GM08714 (cell line): ENCODE measurements at regions not wholly inside any gene's neighbourhood (a gene's known extent, or its start where the extent isn't known, plus 50 kb on each side); places are given as distances from the start of the nearest gene placed in this dataset.

Experiments
- H3K4me3 ChIP-seq: fragments of 200-500 bp; sonication (Bioruptor generic); 2 replicates; pipeline ENCODE4 v1.5.1; 2014; ENCODE audit warnings: mild to moderate bottlenecking, low read length, inconsistent platforms
- ZNF274 ChIP-seq: IDR thresholded peaks from 2 replicates; pipeline ENCODE4 v1.6.1; 2012; ENCODE audit warnings: mild to moderate bottlenecking, low read depth, low read length

DNA sequence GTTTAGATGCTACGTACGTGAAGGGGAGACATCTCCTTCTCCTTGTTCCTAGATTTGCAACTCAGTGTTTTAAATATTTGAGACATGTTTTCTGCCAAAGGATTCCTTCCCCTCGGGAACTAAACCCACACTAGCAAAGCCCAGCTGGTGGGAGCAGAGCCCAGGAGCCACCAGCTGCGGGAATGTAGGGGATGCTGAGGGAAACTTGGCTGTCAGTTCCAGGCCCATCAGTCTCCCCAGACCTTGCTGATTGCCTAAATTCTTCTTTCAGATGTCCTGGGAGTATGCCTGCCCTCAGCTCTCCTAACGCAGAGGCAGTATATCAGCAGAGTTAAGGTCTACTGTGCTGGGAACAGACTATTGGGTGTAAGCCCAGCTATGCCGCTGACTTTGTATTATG, 630.0 kb upstream of the TENM3 start:
- no peak overlapping the region for H3K4me3 ChIP-seq
- TF ChIP-seq ZNF274, result no peak

DNA sequence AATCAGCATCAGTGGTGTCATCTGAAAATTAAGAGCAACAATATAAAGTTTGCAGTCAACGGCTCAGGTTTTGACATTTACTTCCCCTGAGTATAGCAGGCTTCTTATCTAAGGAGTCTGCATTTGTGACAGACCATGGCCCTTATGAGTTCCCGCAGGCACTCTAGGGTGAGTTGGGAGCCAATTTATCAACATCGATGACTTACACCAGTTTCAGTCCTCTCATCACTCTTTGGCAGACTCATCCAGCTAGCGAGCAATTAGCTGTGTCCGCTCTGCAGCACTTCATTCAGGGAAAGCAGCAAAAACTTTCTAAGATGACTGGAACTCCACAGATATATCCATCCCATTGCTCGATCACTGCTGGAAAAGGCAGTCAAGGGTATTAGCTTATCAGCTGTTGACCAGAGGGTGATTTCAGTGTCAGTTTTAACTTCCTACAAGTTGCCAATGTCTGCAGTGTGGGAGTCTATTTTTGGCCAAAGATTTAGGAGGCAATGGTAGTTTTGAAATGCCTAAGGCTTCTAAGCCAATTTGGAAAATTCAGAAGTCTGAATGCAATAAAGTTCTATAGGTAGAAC, 625.1 kb upstream of the TENM3 start:
- no peak overlapping the region for H3K4me3 ChIP-seq
- no peak for TF ChIP-seq ZNF274

DNA sequence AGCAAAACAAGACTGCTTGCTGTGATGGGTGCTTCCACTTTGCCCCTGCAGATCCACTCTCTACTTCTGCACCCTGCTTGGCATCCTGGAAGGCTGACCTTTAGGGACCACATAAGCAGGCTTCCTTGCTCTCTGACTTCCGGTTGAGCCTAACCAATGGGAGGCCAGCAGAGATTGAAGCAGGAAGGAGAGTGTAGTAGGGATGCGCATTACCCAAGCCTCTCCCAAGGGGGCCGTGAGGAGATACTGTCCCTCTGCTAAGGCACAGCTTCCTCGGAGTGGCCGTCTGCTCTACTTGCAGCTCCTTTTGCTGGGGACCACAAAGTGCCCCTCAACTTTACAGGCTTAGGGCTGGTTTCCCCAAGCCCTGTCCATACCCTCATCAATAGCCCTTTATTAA, 624.3 kb upstream of the TENM3 start:
- TF ChIP-seq ZNF274, result no peak
- no peak overlapping the region for H3K4me3 ChIP-seq

DNA sequence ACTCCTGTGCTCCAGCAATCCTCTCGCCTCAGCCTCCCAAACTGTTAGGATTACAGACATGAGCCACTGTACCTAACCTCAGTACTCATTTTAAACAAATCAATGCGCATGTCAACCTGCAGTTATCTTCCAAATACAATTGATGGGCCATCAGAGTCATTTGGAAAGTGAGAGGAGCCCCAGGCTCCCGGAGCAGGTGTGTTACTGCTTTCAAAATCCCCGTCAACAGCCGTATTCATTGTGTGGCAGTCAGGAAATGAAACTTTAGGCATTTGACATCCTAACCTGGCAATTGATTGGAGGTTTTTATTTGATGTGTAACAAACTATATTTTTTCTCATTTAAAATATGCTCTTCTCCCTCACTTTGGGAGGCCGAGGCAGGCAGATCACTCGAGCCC, 623.6 kb upstream of the TENM3 start:
- H3K4me3 ChIP-seq, result no peak overlapping the region
- TF ChIP-seq ZNF274, result no peak

DNA sequence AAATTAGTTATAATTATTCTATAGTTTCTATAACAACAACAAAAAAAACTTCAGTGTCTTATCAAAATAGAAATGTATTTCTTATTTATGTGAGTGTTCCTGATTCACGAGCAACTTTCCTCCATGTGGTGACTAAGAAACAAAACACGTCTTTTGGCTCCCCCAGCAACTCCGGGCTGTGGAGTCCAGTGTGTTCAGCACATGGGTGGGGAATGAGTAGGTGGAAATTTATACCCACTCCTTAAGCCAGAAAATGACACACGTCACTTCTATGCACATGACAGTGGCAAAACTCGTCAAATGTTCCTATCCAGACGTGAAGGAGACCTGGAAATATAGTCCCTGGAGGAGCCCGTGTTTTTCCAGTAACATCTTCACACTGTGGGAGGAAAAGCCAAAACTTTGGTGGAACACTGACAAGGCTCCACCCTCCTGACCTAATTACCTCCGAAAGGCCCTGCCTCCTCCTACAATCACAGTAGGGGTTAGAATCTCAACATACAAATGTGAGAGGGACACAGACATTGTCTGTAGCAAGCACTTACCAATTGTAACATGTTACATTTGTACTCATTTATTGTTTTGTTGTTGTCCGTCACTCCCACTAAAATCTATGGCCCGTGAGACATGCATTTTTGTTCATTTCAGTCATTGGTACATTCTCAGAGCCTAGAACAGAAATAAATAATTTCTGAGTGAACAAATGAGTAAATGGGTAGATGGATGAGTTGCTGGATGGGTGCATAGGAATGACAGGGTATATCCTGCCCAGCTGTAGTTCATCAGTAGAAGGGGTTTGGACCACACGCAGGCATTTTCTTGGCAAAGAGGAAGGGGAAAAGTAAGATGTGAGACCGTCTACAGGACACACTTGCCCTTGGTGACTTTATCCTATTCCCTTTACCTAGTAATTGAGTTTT, 605.8 kb upstream of the TENM3 start:
- TF ChIP-seq ZNF274, result no peak
- no peak overlapping the region for H3K4me3 ChIP-seq

DNA sequence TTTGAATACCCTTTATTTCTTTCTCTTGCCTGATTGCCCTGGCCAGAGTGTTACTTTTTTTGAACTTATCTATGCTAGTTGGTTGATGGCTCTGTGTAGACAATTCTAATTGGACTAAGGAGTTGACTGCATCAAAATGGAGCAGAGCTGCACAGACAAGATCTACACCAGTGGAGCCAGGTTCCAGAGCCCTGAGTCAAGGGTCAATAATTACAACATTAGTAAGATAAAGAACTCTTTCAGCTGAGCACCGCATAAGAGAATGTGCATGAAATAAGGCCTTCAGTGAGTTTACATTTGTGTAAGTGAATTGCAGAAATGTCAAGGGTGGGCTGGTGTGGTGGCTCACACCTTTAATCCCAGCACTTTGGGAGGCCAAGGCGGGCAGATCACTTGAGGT, 599.7 kb upstream of the TENM3 start:
- H3K4me3 ChIP-seq, result no peak overlapping the region
- no peak for TF ChIP-seq ZNF274

DNA sequence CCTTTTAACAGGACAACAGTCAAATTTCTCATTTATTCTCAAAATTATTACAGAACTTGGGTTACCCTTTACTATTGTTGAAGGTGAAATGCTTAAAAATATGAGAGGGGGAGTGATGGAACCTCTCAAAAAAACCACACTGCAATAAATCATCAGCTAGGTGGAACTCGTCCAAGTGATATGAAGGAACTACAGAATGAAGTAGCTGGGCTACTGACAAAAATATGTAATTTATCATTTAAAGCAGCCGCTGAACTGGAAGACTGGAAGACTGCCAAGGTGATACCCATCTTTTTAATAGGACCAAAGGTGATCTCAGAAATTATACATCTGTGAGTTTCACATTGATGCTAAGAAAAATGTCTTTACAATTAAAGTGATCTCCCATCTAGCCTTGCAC, 597.7 kb upstream of the TENM3 start:
- no peak for TF ChIP-seq ZNF274
- no peak overlapping the region for H3K4me3 ChIP-seq

DNA sequence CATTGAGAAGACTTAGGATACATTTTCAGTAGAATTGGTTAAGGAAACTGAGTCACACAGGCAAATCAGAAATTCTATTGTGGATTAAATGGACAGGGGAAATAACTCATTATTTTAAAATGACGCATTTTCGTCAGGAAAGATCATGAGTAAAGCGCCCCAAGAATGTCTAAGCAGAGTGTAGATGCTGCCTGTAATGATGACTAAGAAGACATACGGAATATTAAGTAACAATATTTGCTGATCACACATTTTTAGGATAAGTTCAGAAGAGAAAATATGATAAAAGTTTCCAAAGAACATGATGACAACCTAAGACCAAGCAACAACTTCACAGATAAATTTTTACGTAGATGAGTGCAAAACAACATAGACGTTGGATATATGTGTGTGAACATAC, 596.3 kb upstream of the TENM3 start:
- TF ChIP-seq ZNF274, result no peak
- no peak overlapping the region for H3K4me3 ChIP-seq

DNA sequence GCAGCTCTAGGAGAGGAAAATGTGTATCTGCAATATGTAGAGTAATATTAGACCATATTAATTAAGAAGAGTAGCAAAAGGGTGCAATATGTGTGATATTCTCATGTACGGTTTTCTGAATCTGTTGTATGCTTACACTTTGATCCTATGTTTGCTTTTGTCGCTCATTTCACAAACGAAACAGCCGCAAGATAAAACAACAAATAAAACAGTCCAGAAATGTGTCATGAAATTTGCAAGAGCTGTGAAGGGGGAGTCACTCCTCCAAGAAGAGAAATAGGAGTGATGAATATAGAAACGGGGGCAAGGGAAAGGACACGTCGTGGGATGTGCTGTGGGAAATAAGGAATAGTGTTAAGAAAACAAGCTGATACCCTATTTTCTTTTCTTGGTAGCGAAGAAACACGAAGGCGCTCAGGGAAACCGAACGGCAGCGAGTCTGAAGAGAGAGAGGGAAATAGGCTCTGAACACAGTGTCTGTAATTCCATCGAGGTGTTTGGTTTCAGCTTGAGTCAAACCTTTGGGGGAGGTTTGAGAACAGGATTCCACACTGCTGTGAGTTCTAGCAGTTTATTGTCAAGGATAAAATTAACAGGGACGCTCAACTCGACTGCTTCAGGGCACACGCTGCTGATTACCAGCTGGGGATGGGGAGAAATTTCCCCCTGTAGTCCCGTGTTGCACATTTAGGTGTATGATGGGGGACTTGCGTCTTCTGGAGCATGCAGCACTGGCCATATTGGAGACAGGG, 595.6 kb upstream of the TENM3 start:
- no peak overlapping the region for H3K4me3 ChIP-seq
- no peak for TF ChIP-seq ZNF274

DNA sequence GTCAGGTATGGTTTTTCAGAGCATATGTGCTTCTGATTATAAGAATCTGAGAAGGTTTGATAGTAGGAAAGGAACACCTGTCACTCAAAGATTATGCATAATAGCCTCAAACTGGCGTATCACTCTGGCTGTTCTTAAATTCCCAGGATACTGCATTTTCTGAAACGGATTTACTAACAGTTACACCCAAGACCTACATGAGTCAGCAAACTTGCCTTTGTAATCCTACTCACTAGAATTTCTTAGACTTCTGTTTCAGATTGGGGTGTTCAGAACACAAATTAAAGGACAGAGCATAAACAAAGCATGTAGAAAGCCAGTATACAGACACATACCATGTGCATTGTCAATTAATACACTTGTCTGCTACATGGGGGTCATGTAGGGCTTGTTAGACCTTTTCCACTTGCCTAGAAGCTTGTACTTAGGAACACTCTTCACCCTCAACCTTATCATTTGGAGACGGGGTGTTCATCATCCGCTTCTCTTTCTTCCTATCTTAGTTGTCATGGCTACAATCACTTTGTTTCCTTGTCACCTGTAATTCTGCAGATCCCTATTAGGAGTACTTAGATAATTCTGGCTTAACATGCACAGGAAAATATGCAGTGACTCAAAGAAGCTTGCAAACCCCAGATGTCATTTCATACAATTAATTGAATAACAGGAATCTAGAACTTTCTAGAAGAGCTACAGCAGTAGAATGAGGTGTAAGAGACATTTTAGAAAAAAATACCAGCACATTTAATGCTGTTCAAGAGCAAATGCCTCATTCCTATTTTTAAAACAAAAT, 593.0 kb upstream of the TENM3 start:
- TF ChIP-seq ZNF274, result no peak
- H3K4me3 ChIP-seq, result no peak overlapping the region

DNA sequence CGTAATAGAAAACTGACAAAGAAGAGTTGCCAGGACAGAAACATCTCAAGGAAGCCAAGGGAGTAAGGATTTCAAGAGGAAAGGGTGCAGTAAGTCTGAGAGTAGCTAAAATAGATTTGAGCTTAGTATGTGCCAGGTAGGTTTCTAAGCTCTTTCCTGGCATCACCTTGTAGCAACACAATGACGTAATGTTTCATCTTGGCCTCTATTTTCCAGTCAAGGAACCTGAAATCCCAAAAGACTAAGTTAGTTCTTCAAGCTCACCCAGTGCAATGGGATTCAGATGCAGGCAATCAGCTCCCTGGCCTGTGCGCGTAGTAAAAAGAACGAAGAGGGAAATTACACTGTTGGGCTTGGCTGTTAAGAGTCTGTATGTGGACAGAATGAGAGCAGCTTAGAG, 586.5 kb upstream of the TENM3 start:
- TF ChIP-seq ZNF274, result no peak
- no peak overlapping the region for H3K4me3 ChIP-seq

DNA sequence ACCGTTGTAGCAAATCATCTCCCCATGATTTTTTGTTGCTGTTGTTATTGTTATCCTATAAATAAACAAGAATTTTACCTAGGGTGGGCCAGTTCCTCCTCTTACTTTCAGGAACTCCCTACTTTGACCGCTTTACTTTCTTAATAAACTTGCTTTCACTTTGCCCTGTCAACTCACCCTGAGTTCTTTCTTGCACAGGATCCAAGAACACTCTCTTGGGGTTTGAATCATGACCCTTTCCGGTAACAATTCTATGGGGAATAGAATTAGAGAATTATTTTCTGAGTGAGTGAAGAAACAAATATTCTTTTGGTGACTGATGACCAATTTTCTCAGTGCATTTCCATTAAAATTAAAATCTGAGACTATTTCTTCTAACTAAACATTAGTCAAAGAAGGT, 584.0 kb upstream of the TENM3 start:
- TF ChIP-seq ZNF274, result no peak
- H3K4me3 ChIP-seq, result no peak overlapping the region

DNA sequence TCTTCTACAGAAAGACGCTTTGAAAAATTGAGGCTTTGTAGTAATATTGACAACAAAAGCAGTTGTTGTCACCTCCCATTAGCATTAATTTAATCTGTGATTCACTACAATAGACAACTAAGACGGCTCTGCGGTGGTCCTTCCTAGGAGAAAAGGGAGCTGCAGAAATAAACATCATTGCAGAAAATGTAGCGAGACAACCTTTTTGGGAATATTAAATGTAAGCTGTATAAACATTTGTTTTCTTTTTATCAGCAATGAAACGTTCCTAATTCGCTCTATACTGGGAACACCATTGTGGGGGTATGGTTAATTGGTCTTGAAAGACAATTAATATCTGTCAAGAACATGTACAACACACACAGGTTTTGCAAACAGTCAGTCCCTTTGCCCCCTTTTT, 583.3 kb upstream of the TENM3 start:
- H3K4me3 ChIP-seq, result no peak overlapping the region
- TF ChIP-seq ZNF274, result no peak

DNA sequence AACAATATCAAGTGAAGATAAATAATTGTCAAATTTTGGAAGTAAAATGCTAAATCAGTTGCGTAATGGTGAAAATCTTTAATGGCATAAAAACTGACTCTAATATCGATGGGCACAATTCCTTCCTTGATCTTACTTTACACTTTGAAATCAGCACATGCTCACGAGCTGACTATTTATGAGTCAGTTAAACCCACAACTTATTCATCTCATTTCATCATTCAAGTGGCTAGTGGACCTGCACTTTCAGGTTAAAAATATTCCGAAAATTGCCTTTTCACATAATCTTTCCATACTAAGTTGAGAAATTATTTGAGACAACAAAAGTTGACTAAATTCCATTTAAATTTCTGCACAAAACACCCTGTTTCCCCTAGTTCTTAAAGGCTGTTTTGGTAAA, 582.1 kb upstream of the TENM3 start:
- TF ChIP-seq ZNF274, result no peak
- H3K4me3 ChIP-seq, result no peak overlapping the region
